ENCODE measurements at regions not wholly inside any gene's neighbourhood (a gene's known extent, or its start where the extent isn't known, plus 50 kb on each side); places are given as distances from the start of the nearest gene placed in this dataset.

GRCh38 chr13:50576156-50576555, 267.3 kb downstream of the DLEU7 start:
- TF ChIP-seq MAX (IDR thresholded peaks at IDR 0.05; ENCODE audit: low read depth, low read length) (no peak), MYC (IDR thresholded peaks at IDR 0.05; ENCODE audit: low read depth, low read length) (no peak), CTCF (IDR thresholded peaks at IDR 0.05; ENCODE audit: low read depth, low read length) (no peak), POLR2A (IDR thresholded peaks at IDR 0.05; ENCODE audit: extremely low read depth, insufficient read length) (no peak)
- H3K4me3 ChIP-seq (ENCODE audit: low read depth, low read length), result no peak overlapping the region
- no peak for DNase-seq (ENCODE audit: low read depth)

GRCh38 chr13:50577806-50578205, 265.7 kb downstream of the DLEU7 start:
- DNase-seq (ENCODE audit: low read depth), result no peak
- no peak for TF ChIP-seq MAX (IDR thresholded peaks at IDR 0.05; ENCODE audit: low read depth, low read length)
- TF ChIP-seq MYC (IDR thresholded peaks at IDR 0.05; ENCODE audit: low read depth, low read length), result no peak
- no peak for TF ChIP-seq CTCF (IDR thresholded peaks at IDR 0.05; ENCODE audit: low read depth, low read length)
- TF ChIP-seq POLR2A (IDR thresholded peaks at IDR 0.05; ENCODE audit: extremely low read depth, insufficient read length), result no peak
- no peak overlapping the region for H3K4me3 ChIP-seq (ENCODE audit: low read depth, low read length)

- DNase-seq (ENCODE audit: low read depth), result no peak
- no peak overlapping the region for H3K4me3 ChIP-seq (ENCODE audit: low read depth, low read length)
- TF ChIP-seq POLR2A (IDR thresholded peaks at IDR 0.05; ENCODE audit: extremely low read depth, insufficient read length), result no peak
- no peak for TF ChIP-seq MAX (IDR thresholded peaks at IDR 0.05; ENCODE audit: low read depth, low read length)
- no peak for TF ChIP-seq MYC (IDR thresholded peaks at IDR 0.05; ENCODE audit: low read depth, low read length)
- TF ChIP-seq CTCF (IDR thresholded peaks at IDR 0.05; ENCODE audit: low read depth, low read length), result no peak
These were observed 262.7 kb downstream of the DLEU7 start for GRCh38 chr13:50580684-50581305.

- TF ChIP-seq MYC (IDR thresholded peaks at IDR 0.05; ENCODE audit: low read depth, low read length), result no peak
- no peak for TF ChIP-seq MAX (IDR thresholded peaks at IDR 0.05; ENCODE audit: low read depth, low read length)
- TF ChIP-seq CTCF (IDR thresholded peaks at IDR 0.05; ENCODE audit: low read depth, low read length), result no peak
- no peak for TF ChIP-seq POLR2A (IDR thresholded peaks at IDR 0.05; ENCODE audit: extremely low read depth, insufficient read length)
- no peak for DNase-seq (ENCODE audit: low read depth)
- H3K4me3 ChIP-seq (ENCODE audit: low read depth, low read length), result no peak overlapping the region
These were observed 261.8 kb downstream of the DLEU7 start for GRCh38 chr13:50581586-50582196.

GRCh38 chr13:50584856-50585580, 258.5 kb downstream of the DLEU7 start:
- DNase-seq (ENCODE audit: low read depth), result no peak
- no peak for TF ChIP-seq MAX (IDR thresholded peaks at IDR 0.05; ENCODE audit: low read depth, low read length)
- no peak for TF ChIP-seq POLR2A (IDR thresholded peaks at IDR 0.05; ENCODE audit: extremely low read depth, insufficient read length)
- no peak for TF ChIP-seq CTCF (IDR thresholded peaks at IDR 0.05; ENCODE audit: low read depth, low read length)
- no peak for TF ChIP-seq MYC (IDR thresholded peaks at IDR 0.05; ENCODE audit: low read depth, low read length)
- H3K4me3 ChIP-seq (ENCODE audit: low read depth, low read length), result no peak overlapping the region
